ENCODE measurements at regions not wholly inside any gene's neighbourhood (a gene's known extent, or its start where the extent isn't known, plus 50 kb on each side); places are given as distances from the start of the nearest gene placed in this dataset.

- DNase-seq, result no peak
These were observed 232.1 kb upstream of the STK17B start for GRCh38 chr2:196403471-196403870.

- DNase-seq, result no peak
These were observed 232.9 kb upstream of the STK17B start for GRCh38 chr2:196404276-196404675.

GRCh38 chr2:196407675-196408264, 231.7 kb upstream of the CCDC150 start:
- no peak for DNase-seq

DNA sequence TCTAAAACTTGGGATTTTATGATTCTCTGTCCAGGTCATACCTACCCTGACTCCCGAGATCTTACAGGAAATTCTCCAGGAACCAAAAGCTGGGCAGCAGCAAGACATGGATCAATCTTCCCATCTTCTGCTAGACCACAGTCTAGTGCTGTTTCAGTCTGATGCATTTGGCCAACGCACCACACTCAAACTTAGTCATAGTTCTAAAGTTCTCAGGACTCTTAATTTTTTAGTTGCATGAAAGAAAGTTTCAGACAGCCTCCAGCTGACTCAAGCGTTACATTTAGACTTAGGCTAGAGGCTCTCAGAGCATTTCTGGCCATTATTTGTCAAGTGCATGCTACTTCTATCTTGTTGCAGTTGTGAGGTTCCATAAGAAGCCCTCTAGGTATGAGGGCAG, 230.1 kb upstream of the CCDC150 start:
- DNase-seq, result no peak

- DNase-seq, result no peak
These were observed 229.5 kb upstream of the CCDC150 start for GRCh38 chr2:196410008-196410407.

DNA sequence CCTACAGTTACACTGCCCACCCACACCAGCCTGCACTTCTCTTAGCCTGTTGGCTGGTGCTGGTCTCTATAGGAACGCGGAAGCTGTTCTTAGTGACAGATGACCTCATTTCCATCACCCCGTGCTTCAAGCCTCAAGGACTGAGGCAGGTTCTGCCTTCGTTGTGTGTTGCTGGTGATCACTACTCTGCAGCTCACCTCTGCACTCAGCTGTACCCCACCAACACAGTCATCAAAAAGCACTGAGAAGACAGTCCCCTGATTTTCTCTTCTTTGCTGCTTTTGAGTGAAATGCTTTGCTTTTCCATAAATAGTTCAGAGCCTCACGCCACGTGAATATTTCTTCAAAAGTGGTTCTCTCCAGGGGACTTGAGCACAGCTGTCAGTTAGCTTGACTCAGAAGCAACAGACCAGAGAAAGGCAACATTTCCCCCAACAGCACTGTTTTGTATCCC, 225.7 kb upstream of the CCDC150 start:
- DNase-seq, result no peak

DNA sequence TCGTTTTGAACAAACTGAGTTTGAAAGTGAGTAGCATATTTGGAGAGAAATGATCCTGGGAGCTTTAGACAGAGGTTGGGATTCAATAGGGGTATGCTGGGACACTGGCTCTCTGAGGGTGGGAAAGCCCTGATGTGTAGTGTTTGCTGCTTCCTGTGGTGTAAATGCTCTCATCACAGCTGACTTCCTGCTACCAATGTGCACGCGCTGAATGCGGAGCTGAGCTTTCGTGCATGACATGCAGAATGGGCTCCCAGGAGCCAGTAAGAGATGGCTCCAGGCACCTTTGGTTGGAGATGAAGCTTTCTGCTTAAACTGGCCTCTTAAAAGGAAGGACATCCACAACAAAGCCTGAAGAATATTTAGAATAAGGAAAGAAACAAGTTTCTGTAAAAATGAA, 224.1 kb upstream of the CCDC150 start:
- no peak for DNase-seq

DNA sequence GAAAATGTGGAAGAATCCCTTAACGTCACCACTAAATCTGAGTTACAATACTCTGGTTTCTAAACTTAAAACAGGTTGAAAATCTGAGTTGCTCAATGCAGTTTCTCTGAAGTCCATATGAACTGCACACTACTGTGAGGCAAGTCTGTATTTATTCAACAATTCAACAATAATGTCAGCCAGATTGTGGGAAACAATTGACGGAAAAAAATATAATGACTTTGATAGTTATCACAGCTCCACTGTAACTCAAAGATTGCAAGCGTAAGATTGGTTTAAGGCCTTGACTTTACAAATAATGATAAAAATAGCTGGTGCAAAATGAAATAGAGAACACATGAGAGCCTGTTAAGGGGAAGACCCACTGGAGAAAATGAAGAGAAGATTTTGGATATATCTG, 219.4 kb upstream of the CCDC150 start:
- no peak for DNase-seq

GRCh38 chr2:196421880-196422279, 217.6 kb upstream of the CCDC150 start:
- DNase-seq, result no peak

- no peak for DNase-seq
These were observed 217.2 kb upstream of the CCDC150 start for GRCh38 chr2:196422361-196422760.

DNA sequence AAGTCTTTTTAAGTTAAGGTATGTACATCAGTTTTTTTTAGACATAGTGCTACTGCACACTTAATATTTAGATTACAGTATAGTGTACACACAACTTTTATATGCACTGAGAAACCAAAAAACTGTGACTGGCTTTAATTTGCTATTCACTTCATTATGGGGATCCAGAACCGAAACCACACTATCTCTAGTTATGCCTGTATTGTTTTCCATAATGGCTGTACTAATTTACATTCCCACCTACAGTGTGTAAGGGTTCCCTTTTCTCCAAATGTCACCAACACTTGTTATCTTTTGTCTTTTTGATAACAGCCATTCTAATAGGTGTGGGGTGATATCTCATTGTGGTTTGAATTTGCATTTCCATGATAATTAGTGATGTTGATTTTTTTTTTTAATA, 213.4 kb upstream of the CCDC150 start:
- no peak for DNase-seq

DNA sequence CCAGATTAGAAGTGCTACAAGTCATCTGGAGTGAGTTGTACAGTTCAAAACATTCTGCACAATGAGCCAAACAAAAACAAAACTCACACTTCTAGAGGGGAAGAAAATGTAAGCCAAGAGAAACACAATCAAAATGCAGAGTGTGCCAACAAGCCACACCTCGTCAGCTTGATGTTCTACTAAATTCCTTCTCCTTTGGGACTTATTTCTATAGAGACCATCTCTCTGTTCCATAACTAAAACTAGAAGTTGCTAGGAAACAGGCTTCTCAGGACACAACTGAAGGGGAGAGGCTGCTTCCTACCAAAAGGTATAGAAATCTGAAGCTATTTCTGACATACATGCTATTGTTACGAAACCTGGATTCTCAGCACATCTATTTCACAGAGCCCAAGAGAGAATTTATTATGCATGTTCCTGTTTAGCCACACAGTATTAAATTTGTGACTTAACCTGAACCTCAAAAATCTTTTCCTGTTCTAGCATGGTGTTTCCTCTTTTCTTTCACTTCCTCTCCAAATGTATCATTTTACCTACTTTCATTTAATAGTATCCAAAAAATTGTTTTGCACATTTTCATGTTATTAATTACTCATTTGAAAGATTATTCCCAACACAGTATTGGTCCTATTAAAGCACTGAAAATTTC, 211.4 kb upstream of the CCDC150 start:
- DNase-seq, result no peak

GRCh38 chr2:196431076-196431475, 208.4 kb upstream of the CCDC150 start:
- no peak for DNase-seq

- no peak for DNase-seq
These were observed 207.6 kb upstream of the CCDC150 start for GRCh38 chr2:196431957-196432356.

DNA sequence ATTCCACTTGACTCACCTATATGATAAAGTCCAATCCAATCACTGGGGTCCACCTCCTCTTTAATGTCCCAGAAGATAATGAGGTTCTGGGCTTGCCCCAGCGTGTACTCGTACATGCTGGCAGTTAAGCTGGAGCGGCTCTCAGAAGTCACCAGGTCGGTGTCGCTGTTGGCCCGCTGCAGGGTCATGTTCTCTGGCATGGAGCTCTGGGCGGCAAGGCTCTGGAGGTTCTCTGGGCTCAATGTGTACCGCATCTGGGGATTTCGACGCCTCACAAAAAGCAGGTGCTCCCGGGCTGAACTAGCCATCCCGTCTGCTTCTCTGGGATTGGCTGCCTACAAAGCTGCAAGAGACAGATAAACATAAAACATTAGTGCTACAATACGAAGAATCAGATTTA, 206.4 kb upstream of the CCDC150 start:
- DNase-seq, result no peak

- no peak for DNase-seq
These were observed 205.3 kb upstream of the CCDC150 start for GRCh38 chr2:196434217-196434616.

DNA sequence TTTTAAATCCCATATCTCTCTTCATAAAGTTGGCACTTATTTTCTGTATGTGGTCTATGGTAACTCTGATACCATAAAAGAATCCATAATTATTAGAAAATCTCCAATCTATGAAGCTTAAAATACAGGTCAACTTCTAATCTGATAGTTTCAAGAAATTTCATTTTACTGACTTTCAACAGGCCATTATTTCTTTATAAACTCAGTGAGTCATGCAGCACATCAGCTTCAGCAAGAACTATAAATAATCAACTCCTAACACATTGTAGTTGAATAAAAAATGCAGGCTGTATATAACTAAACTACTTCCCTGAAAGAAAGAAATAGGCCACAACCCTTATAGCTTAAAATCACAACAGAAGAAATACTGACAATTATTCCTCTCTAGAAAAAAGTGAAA, 204.3 kb upstream of the CCDC150 start:
- no peak for DNase-seq

DNA sequence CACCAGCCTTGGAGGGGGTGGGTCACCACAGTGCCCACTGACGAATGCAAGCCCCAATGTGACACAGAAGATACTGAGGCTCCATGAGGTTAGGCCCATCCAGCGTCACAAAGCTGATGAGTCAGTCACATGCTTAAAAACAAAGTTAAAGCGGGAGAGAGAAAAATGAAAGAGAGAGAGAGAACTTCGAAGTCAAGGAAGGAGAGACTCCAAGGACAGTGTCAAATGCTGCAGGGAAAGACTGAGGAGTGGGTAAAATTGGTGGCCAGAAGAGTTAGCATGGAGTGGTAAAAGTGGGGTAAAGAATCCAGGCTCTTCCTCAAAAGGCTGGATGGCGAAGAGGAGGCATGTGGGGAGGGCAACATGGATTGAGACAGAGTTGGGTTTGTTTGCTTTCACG, 201.9 kb upstream of the CCDC150 start:
- DNase-seq, result no peak

DNA sequence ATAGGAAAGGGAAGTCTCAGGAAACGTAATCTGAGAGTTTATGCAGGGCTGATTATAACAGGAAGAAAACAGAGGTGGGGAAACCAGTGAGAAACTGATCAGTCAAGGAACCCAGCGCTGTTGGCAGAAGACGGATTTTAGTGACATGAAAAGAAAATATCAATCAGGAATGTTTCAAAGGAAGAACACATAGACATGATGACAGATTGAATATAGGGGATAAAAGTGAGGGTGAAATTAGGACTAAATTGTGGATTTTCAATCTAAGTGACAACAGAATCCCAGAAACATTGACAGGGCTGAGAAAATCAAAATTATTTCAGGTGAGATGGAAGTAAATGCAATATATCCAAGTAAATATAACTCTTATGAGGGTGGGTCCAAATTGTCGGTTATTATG, 199.8 kb upstream of the CCDC150 start:
- DNase-seq, result no peak

DNA sequence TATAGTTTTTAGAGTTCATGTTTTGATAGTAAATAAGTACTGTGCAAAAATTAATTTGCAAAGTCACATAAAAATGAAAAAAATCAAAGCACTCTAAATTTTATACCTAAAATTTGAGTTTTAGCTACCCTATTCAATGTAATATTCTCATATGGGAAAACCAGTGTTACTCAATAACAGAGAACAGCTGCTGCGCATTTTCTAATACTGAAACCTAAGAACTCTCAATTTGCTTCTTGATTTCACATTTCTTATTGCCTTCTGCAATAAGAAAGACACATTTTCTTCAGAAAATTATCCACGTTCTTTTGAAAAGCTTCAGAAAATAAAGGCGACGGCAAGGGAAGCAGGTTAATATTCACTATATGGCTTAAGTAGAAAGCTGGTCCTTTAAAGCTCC, 199.1 kb upstream of the CCDC150 start:
- no peak for DNase-seq

DNA sequence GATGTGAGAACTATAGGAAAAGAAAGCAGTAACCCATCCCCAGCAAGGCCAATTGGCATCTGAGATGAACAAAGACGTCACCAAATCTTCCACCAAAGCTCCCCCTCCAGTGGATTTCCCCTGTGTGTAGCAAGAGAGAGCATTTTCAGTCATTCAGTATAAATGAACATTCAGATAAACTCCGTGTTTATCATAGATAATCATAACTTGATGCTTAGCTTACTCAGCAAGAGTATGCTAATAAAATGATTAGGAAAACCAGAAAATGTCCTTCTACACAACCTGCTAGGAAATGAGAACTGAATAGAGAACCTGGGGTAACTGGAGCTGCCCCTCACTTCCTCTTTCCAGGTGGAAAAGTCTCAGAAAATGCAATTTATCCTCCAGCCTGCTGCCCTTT, 198.0 kb upstream of the CCDC150 start:
- no peak for DNase-seq

- DNase-seq, result no peak
These were observed 197.3 kb upstream of the CCDC150 start for GRCh38 chr2:196442211-196442610.

DNA sequence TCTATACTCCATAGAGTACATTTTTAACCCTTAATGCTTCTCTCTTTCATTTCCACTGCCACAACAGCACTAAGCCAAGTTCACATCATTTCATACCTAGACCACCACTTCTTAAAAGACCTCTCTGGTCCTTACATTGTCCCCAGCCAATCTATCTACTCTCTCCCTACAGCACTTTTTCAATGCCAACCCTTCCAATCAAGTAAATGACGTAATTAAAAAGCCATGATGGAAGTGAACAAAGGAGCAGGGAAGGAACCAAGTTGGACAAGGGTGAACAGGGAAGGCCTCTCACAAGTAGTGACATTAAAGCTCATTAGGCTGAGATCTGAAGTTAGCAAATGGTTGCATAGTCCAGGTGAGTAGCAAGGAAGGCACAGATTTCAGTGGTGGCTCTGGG, 195.1 kb upstream of the CCDC150 start:
- no peak for DNase-seq

GRCh38 chr2:196445991-196446390, 193.5 kb upstream of the CCDC150 start:
- DNase-seq, result no peak

DNA sequence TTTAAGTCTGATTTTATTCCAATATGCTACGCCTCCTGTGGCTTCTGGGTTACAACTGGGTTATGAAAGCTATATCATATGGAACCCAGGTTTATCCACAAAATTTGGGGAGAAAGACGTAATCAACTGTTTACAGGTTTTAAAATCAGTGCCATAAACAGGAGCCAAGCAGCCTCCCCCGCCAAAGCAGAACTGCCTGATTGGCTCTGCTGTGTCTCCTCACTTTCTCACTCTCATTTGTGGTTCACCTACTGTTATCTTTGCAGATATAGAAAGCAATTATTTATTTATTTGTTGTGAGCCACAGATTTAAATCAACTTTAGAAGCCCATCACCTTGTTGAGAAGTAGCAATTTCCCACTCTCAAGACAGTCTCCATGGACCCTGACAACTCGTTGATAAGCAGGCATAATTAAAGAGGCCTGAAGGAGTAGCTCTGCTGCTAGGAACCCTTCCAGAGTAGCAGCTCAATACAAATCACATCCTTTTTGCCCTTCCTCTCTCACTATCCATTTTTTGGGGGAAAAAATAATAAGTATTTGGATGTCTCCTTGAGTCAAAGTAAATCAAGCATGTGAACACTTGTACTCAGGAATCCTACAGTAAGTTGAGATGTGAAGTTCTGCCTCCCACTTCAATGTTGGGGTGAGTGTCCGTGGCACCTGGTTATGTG, 191.0 kb upstream of the CCDC150 start:
- no peak for DNase-seq
